ENCODE measurements at regions not wholly inside any gene's neighbourhood (a gene's known extent, or its start where the extent isn't known, plus 50 kb on each side); places are given as distances from the start of the nearest gene placed in this dataset.

GRCh38 chrX:143571521-143571920 is 54.2 kb upstream of the SPANXN3 start:
- TF ChIP-seq REST (IDR thresholded peaks at IDR 0.05; ENCODE audit: unreplicated experiment) = no peak
- TF ChIP-seq CTCF (conservative IDR thresholded peaks at IDR 0.05; ENCODE audit: low read depth in 2 of 2) = no peak
- no peak for TF ChIP-seq POLR2AphosphoS5 (IDR thresholded peaks at IDR 0.05; ENCODE audit: low read depth)
- TF ChIP-seq NANOG (IDR thresholded peaks at IDR 0.05; ENCODE audit: borderline replicate concordance) = no peak
- no peak for TF ChIP-seq EZH2 (IDR thresholded peaks at IDR 0.05; ENCODE audit: low read depth, unreplicated experiment)
- TF ChIP-seq EZH2phosphoT487 (IDR thresholded peaks at IDR 0.05; ENCODE audit: unreplicated experiment) = no peak
- no peak for TF ChIP-seq ZNF331 (CRISPR knock-in tag; IDR thresholded peaks at IDR 0.05; ENCODE audit: low read depth)
- no peak for TF ChIP-seq ZNF462 (CRISPR knock-in tag; IDR thresholded peaks at IDR 0.05)

Measured in GM23338 (cell line).